HCT116 (cell line): ENCODE measurements at regions not wholly inside any gene's neighbourhood (a gene's known extent, or its start where the extent isn't known, plus 50 kb on each side); places are given as distances from the start of the nearest gene placed in this dataset.

Experiments used
- ATAC-seq: fragments of 200-7000 bp; cut with Tn5 transposase; 2 replicates; pipeline ENCODE4 v1.9.1; 2020; ENCODE audit warnings: mild to moderate bottlenecking, moderate library complexity
- BruUV-seq: library from RNA; stranded (reverse); fragments of 400-500 nt; replicated peaks from 2 replicates; lab custom pipeline; 2021; lab: Mats Ljungman, UMichigan
- CTCF ChIA-PET: fragments of 300-600 bp; sonication (Branson Sonifier 250); formaldehyde crosslinking; loops from one replicate; lab custom pipeline; 2021; ENCODE audit warnings: antibody characterized with exemption; lab: Charles Lee
- POLR2A ChIA-PET: fragments of 300-600, 350-600 bp; sonication (Branson Sonifier 250); formaldehyde crosslinking; loops from one replicate; lab custom pipeline; 2021; ENCODE audit warnings: antibody characterized with exemption; lab: Charles Lee
- RAD21 ChIA-PET, 2 experiments: fragments of 300-600 bp; sonication (Branson Sonifier 250); formaldehyde crosslinking; loops; one replicate each; lab custom pipeline; 2023; ENCODE audit warnings: low total read pairs in 2 of 2; ENCODE audit not compliant: uncharacterized antibody in 2 of 2, unreplicated experiment in 2 of 2, low non-redundant PET in 1 of 2; lab: Charles Lee
- DNase-seq: peaks from one replicate; pipeline ENCODE4 v3.0.0-alpha.2; 2010; ENCODE audit warnings: low read depth, low spot score
- H2AFZ ChIP-seq: fragments of 200-600 bp; shearing (Covaris generic), sonication (generic); 2 replicates; pipeline ENCODE4 v1.6.1; 2017; ENCODE audit warnings: low read depth, mixed run types, mixed read lengths, antibody characterized with exemption, low read length; ENCODE audit not compliant: poor library complexity, severe bottlenecking
- H3K27ac ChIP-seq: 2 replicates; pipeline ENCODE4 v1.5.1; 2012; ENCODE audit warnings: low read depth, low read length
- H3K27me3 ChIP-seq: fragments of 200-600 bp; sonication (generic); 2 replicates; pipeline ENCODE4 v1.6.1; 2016; ENCODE audit warnings: mixed run types, low read length, mixed read lengths; ENCODE audit not compliant: insufficient read depth
- H3K36me3 ChIP-seq, 2 experiments: fragments of 200-500 bp in 1 of 2; fragments of 200-600 bp in 1 of 2; sonication (Bioruptor generic) in 1 of 2; sonication (generic) in 1 of 2; 2 replicates each; pipeline versions ENCODE4 v1.5.1 to v1.6.1; 2014 to 2016; ENCODE audit warnings: low read length in 2 of 2, inconsistent platforms in 1 of 2, mixed read lengths in 1 of 2, mixed run types in 1 of 2; ENCODE audit not compliant: insufficient read depth in 2 of 2, control insufficient read depth in 1 of 2
- H3K4me1 ChIP-seq, 2 experiments: fragments of 200-600 bp in 1 of 2; sonication (generic) in 1 of 2; 2 replicates each; pipeline versions ENCODE4 v1.5.1 to v1.6.1; 2012 to 2017; ENCODE audit warnings: low read length in 2 of 2, inconsistent platforms in 1 of 2, mild to moderate bottlenecking in 1 of 2, mixed read lengths in 1 of 2, mixed run types in 1 of 2, moderate library complexity in 1 of 2; ENCODE audit not compliant: insufficient read depth in 2 of 2, control insufficient read depth in 1 of 2
- H3K4me2 ChIP-seq: fragments of 200-600 bp; sonication (generic); 2 replicates; pipeline ENCODE4 v1.6.1; 2017; ENCODE audit warnings: mixed run types, low read length, mixed read lengths
- H3K4me3 ChIP-seq, 2 experiments: fragments of 200-600 bp in 1 of 2; sonication (generic) in 1 of 2; replicated peaks in 1 of 2; 2 replicates each; pipeline ENCODE4 v1.5.1; 2011 to 2016; ENCODE audit warnings: low read length in 2 of 2, control low read depth in 1 of 2, low read depth in 1 of 2, mild to moderate bottlenecking in 1 of 2, mixed read lengths in 1 of 2, mixed run types in 1 of 2
- H3K79me2 ChIP-seq: fragments of 200-600 bp; sonication (generic); 2 replicates; pipeline ENCODE4 v1.6.1; 2017; ENCODE audit warnings: mild to moderate bottlenecking, mixed run types, low read length, moderate library complexity, mixed read lengths; ENCODE audit not compliant: insufficient read depth
- H3K9ac ChIP-seq: fragments of 200-600 bp; sonication (generic); 2 replicates; pipeline ENCODE4 v1.6.1; 2016; ENCODE audit warnings: low read length, mixed read lengths
- H3K9me2 ChIP-seq: fragments of 200-600 bp; sonication (generic), shearing (Covaris generic); 2 replicates; pipeline ENCODE4 v1.6.1; 2017; ENCODE audit warnings: mixed run types, mild to moderate bottlenecking, moderate library complexity; ENCODE audit not compliant: insufficient read depth
- H3K9me3 ChIP-seq, 2 experiments: fragments of 200-500 bp in 1 of 2; fragments of 200-600 bp in 1 of 2; sonication (Bioruptor generic) in 1 of 2; sonication (generic) in 1 of 2; 2 replicates each; pipeline ENCODE4 v1.6.1; 2014 to 2017; ENCODE audit warnings: low read length in 2 of 2, mixed read lengths in 2 of 2, inconsistent platforms in 1 of 2, low read depth in 1 of 2, mild to moderate bottlenecking in 1 of 2, mixed run types in 1 of 2, moderate library complexity in 1 of 2; ENCODE audit not compliant: control insufficient read depth in 1 of 2, insufficient read depth in 1 of 2
- H4K20me1 ChIP-seq: fragments of 200-600 bp; sonication (generic), shearing (Covaris generic); 2 replicates; pipeline ENCODE4 v1.6.1; 2017; ENCODE audit warnings: mixed run types, mild to moderate bottlenecking, moderate library complexity; ENCODE audit not compliant: insufficient read depth
- CBX3 ChIP-seq: IDR thresholded peaks from 2 replicates; pipeline ENCODE4 v1.6.1; 2012; ENCODE audit warnings: low read depth
- CEBPB ChIP-seq: IDR thresholded peaks from 2 replicates; pipeline ENCODE4 v1.6.1; 2012; ENCODE audit warnings: low read depth
- CTCF ChIP-seq, 3 experiments: fragments of 200-600 bp in 1 of 3; sonication (generic) in 1 of 3; IDR thresholded peaks in 2 of 3; conservative IDR thresholded peaks in 1 of 3; 2 replicates each; pipeline ENCODE4 v1.5.1; 2012 to 2017; ENCODE audit warnings: low read depth in 2 of 3, low read length in 2 of 3, antibody characterized with exemption in 1 of 3, borderline replicate concordance in 1 of 3, control low read depth in 1 of 3, mild to moderate bottlenecking in 1 of 3, mixed read lengths in 1 of 3, mixed run types in 1 of 3, moderate library complexity in 1 of 3; ENCODE audit not compliant: insufficient read depth in 1 of 3
- EGR1 ChIP-seq: IDR thresholded peaks from 2 replicates; pipeline ENCODE4 v1.6.1; 2012; ENCODE audit warnings: low read depth
- EZH2 ChIP-seq: fragments of 200-600 bp; sonication (generic); IDR thresholded peaks from 2 replicates; pipeline ENCODE4 v1.6.1; 2017; ENCODE audit warnings: antibody characterized with exemption, mixed run types
- POLR2A ChIP-seq: IDR thresholded peaks from 2 replicates; pipeline ENCODE4 v1.7.0; 2011; ENCODE audit warnings: borderline replicate concordance; ENCODE audit not compliant: insufficient read depth, insufficient read length; ENCODE audit errors: extremely low read depth
- RAD21 ChIP-seq: IDR thresholded peaks from 2 replicates; pipeline ENCODE4 v1.6.1; 2012; ENCODE audit warnings: low read depth, mild to moderate bottlenecking
- SP1 ChIP-seq: IDR thresholded peaks from 2 replicates; pipeline ENCODE4 v1.6.1; 2012; ENCODE audit warnings: low read depth
- TCF7L2 ChIP-seq: IDR thresholded peaks from 2 replicates; pipeline ENCODE4 v1.7.0; 2011; ENCODE audit warnings: borderline replicate concordance, inconsistent platforms; ENCODE audit not compliant: insufficient read depth, insufficient read length; ENCODE audit errors: extremely low read depth
- ZFX ChIP-seq: fragments of 450-650 bp; IDR thresholded peaks from 2 replicates; pipeline ENCODE4 v1.6.1; 2017
- ZNF274 ChIP-seq: fragments of 200-500 bp; sonication (Bioruptor generic); IDR thresholded peaks from 2 replicates; pipeline ENCODE4 v1.6.1; 2014; ENCODE audit warnings: mild to moderate bottlenecking, low read depth, low read length, inconsistent platforms
- intact Hi-C: fragments of 100-400 bp; cut with micrococcal nuclease; formaldehyde crosslinking; loops from 2 replicates; pipeline ENCODE4 v1.10.0; 2022
- TF ChIP-seq, protein P1 (sequence below): IDR thresholded peaks from 2 replicates; pipeline ENCODE4 v1.6.1; 2012

DNA sequence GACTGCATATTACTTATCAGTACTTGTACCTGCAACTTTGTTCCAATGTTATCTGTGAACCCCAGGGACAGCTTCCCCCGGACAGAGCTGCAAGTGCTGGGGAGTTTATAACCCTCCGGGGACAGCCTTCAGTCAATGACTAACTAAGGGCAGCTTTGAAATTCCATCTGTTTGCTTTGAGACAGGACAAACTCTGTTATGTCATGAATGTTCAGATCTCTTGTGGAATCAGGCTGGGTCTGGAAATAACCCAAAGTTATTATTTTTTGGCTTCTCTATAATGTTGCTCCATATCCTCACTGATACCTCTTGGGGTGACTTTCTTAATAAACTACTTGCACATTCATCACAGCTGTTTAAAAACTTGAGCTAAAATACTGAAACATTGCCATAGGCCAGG, 617.5 kb upstream of the TLE4 start:
- Histone ChIP-seq H3K4me2 (no peak overlapping the region), H3K79me2 (no peaks in the 10 kb centered on the region), H3K27ac (no peak overlapping the region), H3K27me3 (no peaks in the 10 kb centered on the region), H3K36me3 (no peaks in the 10 kb centered on the region), H3K9ac (no peak overlapping the region), H3K4me3 (no peak overlapping the region), H3K9me3 (no peaks in the 10 kb centered on the region; a peak in 1 of 4 replicates), H2AFZ (no peak overlapping the region), H3K9me2 (no peaks in the 10 kb centered on the region), H4K20me1 (no peaks in the 10 kb centered on the region), H3K4me1 (no peaks in the 10 kb centered on the region)
- no peak for TF ChIP-seq EGR1
- TF ChIP-seq EZH2: no peak
- TF ChIP-seq ZFX: no peak
- TF ChIP-seq CEBPB: no peak
- no peak for TF ChIP-seq SP1
- TF ChIP-seq TCF7L2: no peak
- TF ChIP-seq CBX3: no peak
- DNase-seq (no peak), ATAC-seq (no peak)
- ChIA-PET CTCF (no interaction called here), POLR2A (no interaction called here), RAD21 (no interaction called here)
- intact Hi-C loops: no loop called here
- BruUV-seq: no TSS peak

- ATAC-seq: no peak
- no peaks in the 10 kb centered on the region for H3K4me1 ChIP-seq
- TF ChIP-seq CTCF (IDR thresholded peaks at IDR 0.05 in 2 of 3, conservative IDR thresholded peaks at IDR 0.05 in 1 of 3; ENCODE audit: borderline replicate concordance in 1 of 3, insufficient read depth in 1 of 3, low read depth in 2 of 3, low read length in 2 of 3) (peak in 2 of 3 experiments; percentile 24 to 44; a peak in 3 of 6 replicates), POLR2A (no peak), EZH2 (no peak), RAD21 (0 out of 2 replicates have a peak, but pooled peaks have one; percentile 11), ZFX (no peak), ZNF274 (no peak), TCF7L2 (no peak)
- TF ChIP-seq, protein P1, sequence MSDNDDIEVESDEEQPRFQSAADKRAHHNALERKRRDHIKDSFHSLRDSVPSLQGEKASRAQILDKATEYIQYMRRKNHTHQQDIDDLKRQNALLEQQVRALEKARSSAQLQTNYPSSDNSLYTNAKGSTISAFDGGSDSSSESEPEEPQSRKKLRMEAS: no peak
- TF ChIP-seq, all 23 proteins: peak for 2
- peak; percentile 10 for DNase-seq
- no peaks in the 10 kb centered on the region for H3K36me3 ChIP-seq
- no peak overlapping the region for H2AFZ ChIP-seq
- H3K27me3 ChIP-seq: no peaks in the 10 kb centered on the region
- H3K9ac ChIP-seq: no peak overlapping the region
- no peaks in the 10 kb centered on the region; a peak in 1 of 4 replicates for H3K9me3 ChIP-seq
- no peaks in the 10 kb centered on the region for H4K20me1 ChIP-seq
- ChIA-PET CTCF (no interaction called here), POLR2A (no interaction called here), RAD21 (no interaction called here)
- no peak overlapping the region for H3K4me2 ChIP-seq
- no peaks in the 10 kb centered on the region for H3K9me2 ChIP-seq
- H3K4me3 ChIP-seq: no peak overlapping the region
- no TSS peak for BruUV-seq
- intact Hi-C loops: no loop called here
- H3K79me2 ChIP-seq: no peaks in the 10 kb centered on the region
- no peak overlapping the region for H3K27ac ChIP-seq
Measured at GRCh38 chr9:78958892-78959291, 612.9 kb upstream of the TLE4 start.
